ENCODE measurements at regions not wholly inside any gene's neighbourhood (a gene's known extent, or its start where the extent isn't known, plus 50 kb on each side); places are given as distances from the start of the nearest gene placed in this dataset.
"Not testable (repeated sequence)": the region's sequence is repeated elsewhere in the genome, so short reads cannot be mapped to it uniquely, and the experiment has no call there.

GRCh38 chr20:54794110-54794509, 318.7 kb downstream of the DOK5 start:
- intact Hi-C loops (cut with DNase I), result no loop called here
- DNase-seq, result no peak
- H3K27ac ChIP-seq, result no peak overlapping the region
- H3K9me3 ChIP-seq, result peaks cover 0 to 12% (median 0%) of the 10 kb centered on the region in 12 donors
- WGBS, 4 donors, result 82 to 86% (median 85%) methylated on average over 3 to 6 of the region's 6 CpGs
- no peaks in the 10 kb centered on the region for H3K27me3 ChIP-seq
- H3K36me3 ChIP-seq, result no peaks in the 10 kb centered on the region
- no peak for ATAC-seq
- H3K4me3 ChIP-seq, result no peak overlapping the region
- H3K4me1 ChIP-seq, result no peaks in the 10 kb centered on the region
- TF ChIP-seq CTCF (IDR thresholded peaks at IDR 0.05) (no peak), POLR2A (IDR thresholded peaks at IDR 0.05) (no peak)

GRCh38 chr20:54793291-54793992, 318.0 kb downstream of the DOK5 start:
- Histone ChIP-seq H3K36me3 (no peaks in the 10 kb centered on the region), H3K4me1 (no peaks in the 10 kb centered on the region), H3K27me3 (no peaks in the 10 kb centered on the region), H3K9me3 (peaks cover 0 to 19% (median 2%) of the 10 kb centered on the region in 12 donors), H3K27ac (no peak overlapping the region), H3K4me3 (no peak overlapping the region)
- TF ChIP-seq CTCF (IDR thresholded peaks at IDR 0.05) (no peak), POLR2A (IDR thresholded peaks at IDR 0.05) (no peak)
- DNase-seq (no peak), ATAC-seq (no peak)
- intact Hi-C loops (cut with DNase I), result no loop called here
- 81 to 87% (median 83%) methylated on average over 8 to 9 of the region's 9 CpGs for WGBS, 4 donors

DNA sequence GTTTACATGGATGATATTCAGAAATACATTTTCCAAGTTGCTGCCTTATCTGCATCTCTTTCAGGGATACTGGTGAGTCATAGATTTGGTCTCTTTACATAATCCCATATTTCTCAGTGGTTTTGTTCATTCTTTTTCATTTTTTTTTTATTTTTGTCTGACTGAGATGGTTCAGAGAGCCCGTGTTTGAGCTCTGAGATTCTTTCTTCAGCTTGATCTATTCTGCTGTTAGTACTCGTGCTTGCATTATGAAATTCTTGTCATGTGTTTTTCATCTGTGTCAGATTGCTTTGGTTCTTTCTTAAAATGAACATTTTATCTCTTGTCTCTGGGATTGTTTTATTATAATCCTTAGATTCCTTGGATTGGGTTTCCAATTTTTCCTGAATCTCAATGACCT, 317.3 kb downstream of the DOK5 start:
- Histone ChIP-seq H3K27ac (no peak overlapping the region), H3K4me3 (no peak overlapping the region), H3K27me3 (no peaks in the 10 kb centered on the region), H3K9me3 (peaks cover 0 to 23% (median 2%) of the 10 kb centered on the region in 12 donors), H3K4me1 (no peaks in the 10 kb centered on the region), H3K36me3 (no peaks in the 10 kb centered on the region)
- ATAC-seq (no peak), DNase-seq (no peak)
- 69 to 74% (median 73%) methylated on average over 2 of the region's 2 CpGs for WGBS, 4 donors
- intact Hi-C loops (cut with DNase I), result no loop called here
- TF ChIP-seq CTCF (IDR thresholded peaks at IDR 0.05) (no peak), POLR2A (IDR thresholded peaks at IDR 0.05) (no peak)

DNA sequence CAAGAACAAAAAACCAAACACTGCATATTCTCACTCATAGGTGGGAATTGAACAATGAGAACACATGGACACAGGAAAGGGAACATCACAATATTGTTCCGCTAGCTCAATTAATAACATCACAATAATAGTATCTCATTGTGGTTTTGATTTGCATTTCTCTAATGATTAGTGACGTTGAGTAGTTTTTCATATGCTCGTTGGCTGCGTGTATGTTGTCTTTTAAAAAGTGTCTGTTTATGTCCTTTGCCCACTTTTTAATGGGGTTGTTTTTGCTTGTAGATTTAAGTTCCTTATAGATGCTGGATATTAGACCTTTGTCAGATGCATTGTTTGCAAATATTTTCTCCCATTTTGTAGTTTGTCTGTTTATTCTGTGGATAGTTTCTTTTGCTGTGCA, 312.9 kb downstream of the DOK5 start:
- intact Hi-C loops (cut with DNase I); H3K4me1 ChIP-seq; H3K27ac ChIP-seq; DNase-seq; H3K36me3 ChIP-seq; H3K4me3 ChIP-seq; ATAC-seq; H3K27me3 ChIP-seq: not testable (repeated sequence)
- H3K9me3 ChIP-seq, result peaks cover 0 to 23% (median 2%) of the 10 kb centered on the region in 12 donors
- WGBS, 4 donors, result 86 to 95% (median 93%) methylated on average over 4 of the region's 4 CpGs

DNA sequence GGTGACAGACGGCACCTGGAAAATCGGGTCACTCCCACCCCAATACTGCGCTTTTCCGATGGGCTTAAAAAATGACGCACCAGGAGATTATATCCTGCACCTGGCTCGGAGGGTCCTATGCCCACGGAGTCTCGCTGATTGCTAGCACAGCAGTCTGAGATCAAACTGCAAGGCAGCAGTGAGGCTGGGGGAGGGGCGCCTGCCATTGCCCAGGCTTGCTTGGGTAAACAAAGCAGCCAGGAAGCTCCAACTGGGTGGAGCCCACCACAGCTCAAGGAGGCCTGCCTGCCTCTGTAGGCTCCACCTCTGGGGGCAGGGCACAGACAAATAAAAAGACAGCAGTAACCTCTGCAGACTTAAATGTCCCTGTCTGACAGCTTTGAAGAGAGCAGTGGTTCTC, 307.4 kb downstream of the DOK5 start:
- H3K9me3 ChIP-seq; ATAC-seq; H3K27ac ChIP-seq; H3K36me3 ChIP-seq; H3K4me3 ChIP-seq; DNase-seq; H3K4me1 ChIP-seq; H3K27me3 ChIP-seq; intact Hi-C loops (cut with DNase I): not testable (repeated sequence)
- WGBS, 4 donors, result 85 to 91% (median 87%) methylated on average over 9 of the region's 9 CpGs
